HEK293T (cell line): ENCODE measurements at regions not wholly inside any gene's neighbourhood (a gene's known extent, or its start where the extent isn't known, plus 50 kb on each side); places are given as distances from the start of the nearest gene placed in this dataset.

Experiments
- ARNT ChIP-seq: fragments of 450-650 bp; IDR thresholded peaks from 2 replicates; pipeline ENCODE4 v1.6.1; 2017; ENCODE audit warnings: mild to moderate bottlenecking
- BHLHE40 ChIP-seq: fragments of 450-650 bp; IDR thresholded peaks from 2 replicates; pipeline ENCODE4 v1.6.1; 2016; ENCODE audit warnings: mild to moderate bottlenecking, moderate library complexity, borderline replicate concordance
- CTBP1 ChIP-seq: fragments of 450-650 bp; IDR thresholded peaks from 2 replicates; pipeline ENCODE4 v1.6.1; 2016; ENCODE audit warnings: borderline replicate concordance
- ELF4 ChIP-seq: fragments of 450-650 bp; IDR thresholded peaks from 2 replicates; pipeline ENCODE4 v1.6.1; 2017; ENCODE audit warnings: antibody characterized with exemption
- FOXA1 ChIP-seq: fragments of 450-650 bp; IDR thresholded peaks from 2 replicates; pipeline ENCODE4 v1.6.1; 2016; ENCODE audit warnings: mild to moderate bottlenecking
- FOXM1 ChIP-seq: fragments of 450-650 bp; IDR thresholded peaks from 2 replicates; pipeline ENCODE4 v1.6.1; 2017; ENCODE audit warnings: mild to moderate bottlenecking, borderline replicate concordance
- SP1 ChIP-seq: fragments of 450-650 bp; IDR thresholded peaks from 2 replicates; pipeline ENCODE4 v1.6.1; 2017
- SUZ12 ChIP-seq: fragments of 450-650 bp; IDR thresholded peaks from 2 replicates; pipeline ENCODE4 v1.6.1; 2016; ENCODE audit warnings: mild to moderate bottlenecking
- TARDBP ChIP-seq: fragments of 450-650 bp; IDR thresholded peaks from 2 replicates; pipeline ENCODE4 v1.6.1; 2016
- TF ChIP-seq, protein P1 (sequence below): fragments of 450-650 bp; IDR thresholded peaks from 2 replicates; pipeline ENCODE4 v1.6.1; 2016

- TF ChIP-seq SP1 (no peak), FOXA1 (no peak), TARDBP (no peak), SUZ12 (no peak), BHLHE40 (no peak), FOXM1 (no peak), ARNT (no peak), ELF4 (no peak), CTBP1 (no peak)
- TF ChIP-seq, protein P1, sequence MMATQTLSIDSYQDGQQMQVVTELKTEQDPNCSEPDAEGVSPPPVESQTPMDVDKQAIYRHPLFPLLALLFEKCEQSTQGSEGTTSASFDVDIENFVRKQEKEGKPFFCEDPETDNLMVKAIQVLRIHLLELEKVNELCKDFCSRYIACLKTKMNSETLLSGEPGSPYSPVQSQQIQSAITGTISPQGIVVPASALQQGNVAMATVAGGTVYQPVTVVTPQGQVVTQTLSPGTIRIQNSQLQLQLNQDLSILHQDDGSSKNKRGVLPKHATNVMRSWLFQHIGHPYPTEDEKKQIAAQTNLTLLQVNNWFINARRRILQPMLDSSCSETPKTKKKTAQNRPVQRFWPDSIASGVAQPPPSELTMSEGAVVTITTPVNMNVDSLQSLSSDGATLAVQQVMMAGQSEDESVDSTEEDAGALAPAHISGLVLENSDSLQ: no peak
Measured at GRCh38 chr2:192887337-192887736, 692.6 kb upstream of the TMEFF2 start.
